Spleen (tissue), 11 donors: ENCODE measurements at regions not wholly inside any gene's neighbourhood (a gene's known extent, or its start where the extent isn't known, plus 50 kb on each side); places are given as distances from the start of the nearest gene placed in this dataset.
A peak's percentile ranks its signal among the peaks of the same experiment; 100 is the strongest.

Experiments used
- DNase-seq: peaks from one replicate; pipeline ENCODE4 v3.0.0-alpha.2; 2020
- H3K27ac ChIP-seq, 8 donors: fragments of 200-600 bp; sonication (generic) in 7 of 8; 1 replicate in 4 of 8; 2 replicates in 4 of 8; pipeline versions ENCODE4 v1.5.0 to v1.8.0; 2016 to 2021; ENCODE audit warnings: inconsistent platforms in 4 of 8, mild to moderate bottlenecking in 4 of 8, moderate library complexity in 1 of 8
- H3K27me3 ChIP-seq, 7 donors: fragments of 200-600 bp; sonication (generic) in 6 of 7; replicated peaks in 1 of 7; 1 replicate in 4 of 7; 2 replicates in 3 of 7; pipeline versions ENCODE4 v1.5.0 to v1.8.0; 2016 to 2021; ENCODE audit warnings: inconsistent platforms in 3 of 7, mild to moderate bottlenecking in 1 of 7
- H3K36me3 ChIP-seq, 6 donors: fragments of 200-600 bp; sonication (generic) in 5 of 6; 1 replicate in 4 of 6; 2 replicates in 2 of 6; pipeline versions ENCODE4 v1.5.0 to v1.8.0; 2016 to 2021; ENCODE audit warnings: inconsistent platforms in 2 of 6
- H3K4me1 ChIP-seq, 6 donors: fragments of 200-600 bp; sonication (generic) in 5 of 6; 1 replicate in 3 of 6; 2 replicates in 3 of 6; pipeline versions ENCODE4 v1.5.0 to v1.8.0; 2016 to 2021; ENCODE audit warnings: inconsistent platforms in 3 of 6
- H3K4me3 ChIP-seq, 8 donors: fragments of 200-600 bp; sonication (generic) in 7 of 8; 1 replicate in 4 of 8; 2 replicates in 4 of 8; pipeline versions ENCODE4 v1.5.0 to v1.8.0; 2016 to 2021; ENCODE audit warnings: inconsistent platforms in 4 of 8, mild to moderate bottlenecking in 4 of 8, moderate library complexity in 2 of 8
- H3K9me3 ChIP-seq, 8 donors: fragments of 200-600 bp; sonication (generic) in 7 of 8; 1 replicate in 4 of 8; 2 replicates in 4 of 8; pipeline versions ENCODE4 v1.5.0 to v1.8.0; 2016 to 2021; ENCODE audit warnings: inconsistent platforms in 4 of 8
- CTCF ChIP-seq, 11 experiments: fragments of 200-600 bp in 7 of 11; fragments of 450-650 bp in 4 of 11; sonication (generic) in 4 of 11; IDR thresholded peaks in 8 of 11; conservative IDR thresholded peaks in 3 of 11; 1 replicate in 7 of 11; 2 replicates in 4 of 11; pipeline versions ENCODE4 v1.4.0 to v1.8.0; 2016 to 2021; ENCODE audit warnings: antibody characterized with exemption in 11 of 11, inconsistent platforms in 4 of 11, mild to moderate bottlenecking in 1 of 11
- POLR2A ChIP-seq, 3 donors: fragments of 450-650 bp; IDR thresholded peaks; one replicate each; pipeline ENCODE4 v1.5.1; 2017; ENCODE audit warnings: antibody characterized with exemption in 3 of 3, mild to moderate bottlenecking in 1 of 3
- POLR2AphosphoS5 ChIP-seq, 3 donors: sonication (generic); formaldehyde crosslinking; IDR thresholded peaks; one replicate each; pipeline ENCODE4 v1.5.1; 2017; ENCODE audit warnings: antibody characterized with exemption in 3 of 3
- WGBS, 5 donors: extraction: QIAGEN DNeasy Blood & Tissue Kit in 3 of 5; methylation state at CpG; one replicate each; pipeline versions ENCODE4 v1.1.5 to v1.1.7; 2013 to 2018; 5-methylcytosine and 5-hydroxymethylcytosine counted together
- intact Hi-C: fragments of 100-400 bp; cut with DNase I; formaldehyde crosslinking; loops from one replicate; pipeline ENCODE4 v1.15.0; 2023; ENCODE audit warnings: low total_unique reads
- donor health status: healthy with polysubstance abuse.
- donor health status: DM: no; HTN: no; CAD: no; lungs with moderate emphysema.
- donor health status: DM: no; HTN: no; CAD: no.
- donor health status: Bipolar disorder and iron deficiency.
- donor health status: healthy.
- donor health status: DM: no; HTN: no; CAD: no.
- donor health status: DM: yes; HTN: yes; CAD: no.

- WGBS, 5 donors: 84 to 96% (median 94%) methylated on average over 15 to 16 of the region's 16 CpGs
- peaks cover 0 to 9% (median 2%) of the 10 kb centered on the region in 6 donors for H3K4me1 ChIP-seq
- no peaks in the 10 kb centered on the region for H3K9me3 ChIP-seq
- DNase-seq: peak; percentile 45
- intact Hi-C loops: no loop called here
- H3K4me3 ChIP-seq: no peak overlapping the region
- TF ChIP-seq POLR2AphosphoS5 (IDR thresholded peaks at IDR 0.05) (no peak), CTCF (IDR thresholded peaks at IDR 0.05 in 8 of 11, conservative IDR thresholded peaks at IDR 0.05 in 3 of 11) (no peak), POLR2A (IDR thresholded peaks at IDR 0.05) (no peak)
- no peaks in the 10 kb centered on the region for H3K36me3 ChIP-seq
- peaks cover 0 to 32% (median 0%) of the 10 kb centered on the region in 7 donors for H3K27me3 ChIP-seq
- no peak overlapping the region for H3K27ac ChIP-seq
These were observed 68.0 kb downstream of the RTL6 start for GRCh38 chr22:44429941-44430587.

- intact Hi-C loops: no loop called here
- TF ChIP-seq POLR2A (IDR thresholded peaks at IDR 0.05): no peak
- TF ChIP-seq CTCF (IDR thresholded peaks at IDR 0.05 in 8 of 11, conservative IDR thresholded peaks at IDR 0.05 in 3 of 11): no peak
- TF ChIP-seq POLR2AphosphoS5 (IDR thresholded peaks at IDR 0.05): no peak
- Histone ChIP-seq H3K27me3 (peaks cover 0 to 41% (median 0%) of the 10 kb centered on the region in 7 donors), H3K27ac (no peak overlapping the region), H3K9me3 (no peaks in the 10 kb centered on the region), H3K4me3 (no peak overlapping the region), H3K4me1 (peaks cover 0 to 9% (median 2%) of the 10 kb centered on the region in 6 donors), H3K36me3 (no peaks in the 10 kb centered on the region)
- DNase-seq: peak; percentile 54
- WGBS, 5 donors: 68 to 77% (median 70%) methylated on average over 13 of the region's 13 CpGs
These were observed 68.8 kb downstream of the RTL6 start for GRCh38 chr22:44428941-44429830.

- Histone ChIP-seq H3K4me3 (no peak overlapping the region), H3K9me3 (no peaks in the 10 kb centered on the region), H3K4me1 (peaks cover 0 to 9% (median 2%) of the 10 kb centered on the region in 6 donors), H3K27ac (no peak overlapping the region), H3K36me3 (no peaks in the 10 kb centered on the region), H3K27me3 (peaks cover 0 to 55% (median 0%) of the 10 kb centered on the region in 7 donors)
- DNase-seq: peak; percentile 36
- 76 to 86% (median 83%) methylated on average over 20 to 21 of the region's 21 CpGs for WGBS, 5 donors
- TF ChIP-seq CTCF (IDR thresholded peaks at IDR 0.05 in 8 of 11, conservative IDR thresholded peaks at IDR 0.05 in 3 of 11): no peak
- intact Hi-C loops: no loop called here
These were observed 70.2 kb downstream of the RTL6 start for GRCh38 chr22:44427611-44428470.
